K562 (cell line): ENCODE measurements at regions not wholly inside any gene's neighbourhood (a gene's known extent, or its start where the extent isn't known, plus 50 kb on each side); places are given as distances from the start of the nearest gene placed in this dataset.

Experiments used
- CCAR2 ChIP-seq: fragments of 200-400 bp; formaldehyde crosslinking; IDR thresholded peaks from 2 replicates; pipeline ENCODE4 v1.6.1; 2017; ENCODE audit warnings: mild to moderate bottlenecking, low read depth, low read length
- CREBBP ChIP-seq: IDR thresholded peaks from one replicate; pipeline ENCODE4 v1.6.1; 2012; ENCODE audit warnings: low read depth, mild to moderate bottlenecking, control low read depth, inconsistent platforms, low read length
- DPF2 ChIP-seq: fragments of 450-650 bp; IDR thresholded peaks from 2 replicates; pipeline ENCODE4 v1.6.1; 2016
- EGR1 ChIP-seq: fragments of 450-650 bp; conservative IDR thresholded peaks from 2 replicates; pipeline ENCODE4 v1.6.1; 2017; ENCODE audit warnings: mild to moderate bottlenecking
- FOS ChIP-seq: IDR thresholded peaks from 3 replicates; pipeline ENCODE4 v1.6.1; 2011; ENCODE audit not compliant: insufficient read length; ENCODE audit errors: extremely low read depth
- GTF3C2 ChIP-seq: IDR thresholded peaks from 3 replicates; pipeline ENCODE4 v1.6.1; 2011; ENCODE audit warnings: borderline replicate concordance, mild to moderate bottlenecking, moderate library complexity; ENCODE audit not compliant: insufficient read length; ENCODE audit errors: extremely low read depth
- HNRNPH1 ChIP-seq: fragments of 200-400 bp; formaldehyde crosslinking; optimal IDR thresholded peaks from 2 replicates; pipeline ENCODE3; 2017; ENCODE audit warnings: low read depth, mild to moderate bottlenecking, low read length, moderate library complexity
- IRF2 ChIP-seq: sonication (generic); formaldehyde crosslinking; IDR thresholded peaks from 2 replicates; pipeline ENCODE4 v1.8.1; 2022; ENCODE audit warnings: mild to moderate bottlenecking, missing genetic modification reagents
- KLF10 ChIP-seq: fragments of 250-450 bp; sonication (Bioruptor Pico); IDR thresholded peaks from 2 replicates; pipeline ENCODE4 v1.6.1; 2021; ENCODE audit warnings: matching md5 sums
- KLF16 ChIP-seq: IDR thresholded peaks from 2 replicates; pipeline ENCODE4 v1.6.1; 2016; ENCODE audit warnings: antibody characterized with exemption
- RB1 ChIP-seq: fragments of 450-650 bp; IDR thresholded peaks from 2 replicates; pipeline ENCODE4 v1.6.1; 2017; ENCODE audit warnings: low read depth, mild to moderate bottlenecking
- ZNF217 ChIP-seq: sonication (generic); formaldehyde crosslinking; IDR thresholded peaks from 2 replicates; pipeline ENCODE4 v1.8.0; 2022; ENCODE audit warnings: mild to moderate bottlenecking, missing genetic modification reagents
- ZNF778 ChIP-seq: fragments of 450-650 bp; formaldehyde crosslinking; IDR thresholded peaks from 2 replicates; pipeline ENCODE4 v1.4.0; 2020; ENCODE audit warnings: mild to moderate bottlenecking, moderate library complexity
- TF ChIP-seq, protein P1 (sequence below): fragments of 450-650 bp; IDR thresholded peaks from 2 replicates; pipeline ENCODE4 v1.6.1; 2018; ENCODE audit not compliant: partially characterized antibody
- TF ChIP-seq, protein P2 (sequence below): fragments of 450-650 bp; IDR thresholded peaks from 2 replicates; pipeline ENCODE4 v1.6.1; 2016

DNA sequence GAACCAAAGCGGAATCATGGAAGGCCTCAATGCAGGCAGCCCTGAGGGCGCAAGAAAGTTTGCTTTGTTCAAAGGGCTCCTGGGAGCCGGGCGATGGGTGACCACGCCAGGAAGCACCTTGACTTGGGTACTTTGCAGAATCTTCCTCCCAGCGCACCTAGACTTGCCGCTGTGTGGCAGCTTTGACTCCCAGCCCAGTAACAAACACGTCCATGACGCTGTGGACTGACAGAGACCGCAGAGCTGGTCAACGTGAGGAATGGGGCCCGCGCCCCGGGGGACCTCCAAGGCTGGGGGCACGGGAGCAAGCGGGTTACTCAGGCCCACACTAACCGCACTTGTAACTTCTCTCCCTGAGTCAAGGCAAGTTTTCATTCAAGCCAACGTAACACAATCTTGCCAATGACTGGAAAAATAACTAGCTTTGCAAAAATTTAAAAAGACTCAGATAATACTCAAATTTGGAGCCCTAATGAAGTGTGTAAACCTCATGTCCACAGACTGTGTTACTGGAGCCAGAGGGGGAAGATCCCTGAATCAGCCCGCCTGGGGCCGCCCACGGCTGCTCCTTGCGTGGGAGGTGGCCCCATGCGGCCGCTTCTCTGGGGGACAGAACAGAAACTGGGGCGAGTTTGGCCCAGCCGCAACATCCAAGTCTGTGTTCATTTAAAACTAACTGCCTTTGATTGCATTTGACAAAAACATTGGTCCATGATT lies 130.8 kb downstream of the DNAJB6 start (continued):
- TF ChIP-seq, protein P1, sequence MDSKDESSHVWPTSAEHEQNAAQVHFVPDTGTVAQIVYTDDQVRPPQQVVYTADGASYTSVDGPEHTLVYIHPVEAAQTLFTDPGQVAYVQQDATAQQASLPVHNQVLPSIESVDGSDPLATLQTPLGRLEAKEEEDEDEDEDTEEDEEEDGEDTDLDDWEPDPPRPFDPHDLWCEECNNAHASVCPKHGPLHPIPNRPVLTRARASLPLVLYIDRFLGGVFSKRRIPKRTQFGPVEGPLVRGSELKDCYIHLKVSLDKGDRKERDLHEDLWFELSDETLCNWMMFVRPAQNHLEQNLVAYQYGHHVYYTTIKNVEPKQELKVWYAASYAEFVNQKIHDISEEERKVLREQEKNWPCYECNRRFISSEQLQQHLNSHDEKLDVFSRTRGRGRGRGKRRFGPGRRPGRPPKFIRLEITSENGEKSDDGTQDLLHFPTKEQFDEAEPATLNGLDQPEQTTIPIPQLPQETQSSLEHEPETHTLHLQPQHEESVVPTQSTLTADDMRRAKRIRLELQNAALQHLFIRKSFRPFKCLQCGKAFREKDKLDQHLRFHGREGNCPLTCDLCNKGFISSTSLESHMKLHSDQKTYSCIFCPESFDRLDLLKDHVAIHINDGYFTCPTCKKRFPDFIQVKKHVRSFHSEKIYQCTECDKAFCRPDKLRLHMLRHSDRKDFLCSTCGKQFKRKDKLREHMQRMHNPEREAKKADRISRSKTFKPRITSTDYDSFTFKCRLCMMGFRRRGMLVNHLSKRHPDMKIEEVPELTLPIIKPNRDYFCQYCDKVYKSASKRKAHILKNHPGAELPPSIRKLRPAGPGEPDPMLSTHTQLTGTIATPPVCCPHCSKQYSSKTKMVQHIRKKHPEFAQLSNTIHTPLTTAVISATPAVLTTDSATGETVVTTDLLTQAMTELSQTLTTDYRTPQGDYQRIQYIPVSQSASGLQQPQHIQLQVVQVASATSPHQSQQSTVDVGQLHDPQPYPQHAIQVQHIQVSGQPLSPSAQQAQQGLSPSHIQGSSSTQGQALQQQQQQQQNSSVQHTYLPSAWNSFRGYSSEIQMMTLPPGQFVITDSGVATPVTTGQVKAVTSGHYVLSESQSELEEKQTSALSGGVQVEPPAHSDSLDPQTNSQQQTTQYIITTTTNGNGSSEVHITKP: no peak
- TF ChIP-seq DPF2: no peak
- no peak for TF ChIP-seq IRF2
- TF ChIP-seq CCAR2: no peak
- peak; percentile 45; the same call in 1 of the 2 replicates for TF ChIP-seq KLF16
- TF ChIP-seq GTF3C2: no peak
- no peak for TF ChIP-seq RB1
- no peak for TF ChIP-seq HNRNPH1
- TF ChIP-seq CREBBP: no peak
- TF ChIP-seq, protein P2, sequence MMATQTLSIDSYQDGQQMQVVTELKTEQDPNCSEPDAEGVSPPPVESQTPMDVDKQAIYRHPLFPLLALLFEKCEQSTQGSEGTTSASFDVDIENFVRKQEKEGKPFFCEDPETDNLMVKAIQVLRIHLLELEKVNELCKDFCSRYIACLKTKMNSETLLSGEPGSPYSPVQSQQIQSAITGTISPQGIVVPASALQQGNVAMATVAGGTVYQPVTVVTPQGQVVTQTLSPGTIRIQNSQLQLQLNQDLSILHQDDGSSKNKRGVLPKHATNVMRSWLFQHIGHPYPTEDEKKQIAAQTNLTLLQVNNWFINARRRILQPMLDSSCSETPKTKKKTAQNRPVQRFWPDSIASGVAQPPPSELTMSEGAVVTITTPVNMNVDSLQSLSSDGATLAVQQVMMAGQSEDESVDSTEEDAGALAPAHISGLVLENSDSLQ: no peak
- TF ChIP-seq ZNF778: no peak
- no peak for TF ChIP-seq ZNF217 (CRISPR knock-in tag)
- no peak for TF ChIP-seq FOS
- TF ChIP-seq KLF10 (CRISPR knock-in tag): no peak
- TF ChIP-seq EGR1: peak; percentile 87
